RWPE2 (cell line): ENCODE measurements at regions not wholly inside any gene's neighbourhood (a gene's known extent, or its start where the extent isn't known, plus 50 kb on each side); places are given as distances from the start of the nearest gene placed in this dataset.

Source experiments
- ATAC-seq: fragments of 200-7000 bp; cut with Tn5 transposase; 3 replicates; pipeline ENCODE4 v1.9.1; 2021; ENCODE audit warnings: low read depth
- DNase-seq: peaks from one replicate; pipeline ENCODE4 v3.0.0-alpha.2; 2020; ENCODE audit warnings: low spot score
- H3K27ac ChIP-seq: fragments of 450-650 bp; 2 replicates; pipeline ENCODE4 v1.5.1; 2017; ENCODE audit warnings: mild to moderate bottlenecking; ENCODE audit not compliant: poor library complexity, severe bottlenecking
- H3K27me3 ChIP-seq: fragments of 250-450 bp; sonication (Bioruptor Pico); 2 replicates; pipeline ENCODE4 v1.5.1; 2021; ENCODE audit warnings: mild to moderate bottlenecking, moderate library complexity; ENCODE audit not compliant: insufficient read depth, poor library complexity, severe bottlenecking
- H3K36me3 ChIP-seq: fragments of 250-450 bp; sonication (Bioruptor Pico); 2 replicates; pipeline ENCODE4 v1.5.1; 2020; ENCODE audit warnings: low read depth, mild to moderate bottlenecking, moderate library complexity
- H3K4me1 ChIP-seq: fragments of 250-450 bp; sonication (Bioruptor Pico); 2 replicates; pipeline ENCODE4 v1.5.1; 2021; ENCODE audit warnings: mild to moderate bottlenecking, moderate library complexity; ENCODE audit not compliant: insufficient read depth, poor library complexity, severe bottlenecking
- H3K4me3 ChIP-seq: fragments of 250-450 bp; sonication (Bioruptor Pico); 2 replicates; pipeline ENCODE4 v1.5.1; 2021; ENCODE audit warnings: mild to moderate bottlenecking, moderate library complexity; ENCODE audit not compliant: severe bottlenecking
- H3K9me3 ChIP-seq: fragments of 250-450 bp; sonication (Bioruptor Pico); 2 replicates; pipeline ENCODE4 v1.5.1; 2021; ENCODE audit warnings: mild to moderate bottlenecking, moderate library complexity; ENCODE audit not compliant: severe bottlenecking
- TF ChIP-seq, protein P1 (sequence below): fragments of 450-650 bp; IDR thresholded peaks from one replicate; pipeline ENCODE4 v1.5.1; 2017; ENCODE audit warnings: mild to moderate bottlenecking, moderate library complexity; ENCODE audit not compliant: poor library complexity, severe bottlenecking

DNA sequence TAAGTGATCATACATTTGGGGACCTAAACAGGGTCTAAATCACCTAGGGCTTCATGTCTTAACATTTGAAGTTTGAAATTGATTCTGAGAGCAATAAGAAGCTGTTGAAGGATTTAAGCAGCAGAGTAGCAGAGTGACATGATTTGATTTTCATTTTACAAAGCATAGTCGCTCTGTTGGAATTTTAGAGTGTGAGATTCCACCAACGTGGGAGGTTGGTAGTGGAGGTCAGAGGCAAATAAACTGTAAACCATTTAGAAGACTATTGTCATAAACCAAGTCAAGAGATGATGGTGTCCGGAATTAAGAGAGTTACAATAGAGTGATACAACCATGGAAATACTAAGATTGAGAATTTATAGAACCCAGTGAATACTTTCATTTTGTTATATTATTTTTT, 52.7 kb upstream of the ZDHHC17 start:
- H3K4me1 ChIP-seq = no peaks in the 10 kb centered on the region
- H3K27me3 ChIP-seq = no peaks in the 10 kb centered on the region
- no peak for ATAC-seq
- no peak for DNase-seq
- H3K9me3 ChIP-seq = no peaks in the 10 kb centered on the region
- TF ChIP-seq, protein P1, sequence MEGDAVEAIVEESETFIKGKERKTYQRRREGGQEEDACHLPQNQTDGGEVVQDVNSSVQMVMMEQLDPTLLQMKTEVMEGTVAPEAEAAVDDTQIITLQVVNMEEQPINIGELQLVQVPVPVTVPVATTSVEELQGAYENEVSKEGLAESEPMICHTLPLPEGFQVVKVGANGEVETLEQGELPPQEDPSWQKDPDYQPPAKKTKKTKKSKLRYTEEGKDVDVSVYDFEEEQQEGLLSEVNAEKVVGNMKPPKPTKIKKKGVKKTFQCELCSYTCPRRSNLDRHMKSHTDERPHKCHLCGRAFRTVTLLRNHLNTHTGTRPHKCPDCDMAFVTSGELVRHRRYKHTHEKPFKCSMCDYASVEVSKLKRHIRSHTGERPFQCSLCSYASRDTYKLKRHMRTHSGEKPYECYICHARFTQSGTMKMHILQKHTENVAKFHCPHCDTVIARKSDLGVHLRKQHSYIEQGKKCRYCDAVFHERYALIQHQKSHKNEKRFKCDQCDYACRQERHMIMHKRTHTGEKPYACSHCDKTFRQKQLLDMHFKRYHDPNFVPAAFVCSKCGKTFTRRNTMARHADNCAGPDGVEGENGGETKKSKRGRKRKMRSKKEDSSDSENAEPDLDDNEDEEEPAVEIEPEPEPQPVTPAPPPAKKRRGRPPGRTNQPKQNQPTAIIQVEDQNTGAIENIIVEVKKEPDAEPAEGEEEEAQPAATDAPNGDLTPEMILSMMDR = no peak
- no peak overlapping the region for H3K27ac ChIP-seq
- H3K36me3 ChIP-seq = no peaks in the 10 kb centered on the region
- no peak overlapping the region for H3K4me3 ChIP-seq

DNA sequence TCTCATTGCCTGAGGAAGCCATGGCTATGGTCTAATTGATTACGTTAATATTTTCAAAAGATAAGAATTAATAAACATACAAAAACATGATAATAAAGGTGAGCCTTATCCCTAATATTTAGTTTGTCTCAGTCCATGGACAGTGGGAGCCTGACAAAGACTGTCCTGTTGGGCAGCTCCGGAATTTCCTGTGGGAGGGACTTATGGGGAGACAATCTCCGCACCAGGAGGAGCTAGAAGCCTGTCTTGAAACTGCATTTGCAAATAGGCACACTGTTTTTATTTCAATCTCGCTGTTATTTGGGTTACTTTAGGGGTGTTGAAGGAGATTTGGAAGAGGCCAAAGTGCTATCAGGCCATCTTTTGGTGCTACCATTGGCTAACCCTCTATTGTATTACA, 50.8 kb upstream of the ZDHHC17 start:
- H3K4me3 ChIP-seq = no peak overlapping the region
- DNase-seq (no peak), ATAC-seq (no peak)
- TF ChIP-seq, protein P1 = no peak
- no peaks in the 10 kb centered on the region for H3K4me1 ChIP-seq
- H3K27me3 ChIP-seq = no peaks in the 10 kb centered on the region
- no peaks in the 10 kb centered on the region for H3K36me3 ChIP-seq
- no peak overlapping the region for H3K27ac ChIP-seq
- H3K9me3 ChIP-seq = no peaks in the 10 kb centered on the region

DNA sequence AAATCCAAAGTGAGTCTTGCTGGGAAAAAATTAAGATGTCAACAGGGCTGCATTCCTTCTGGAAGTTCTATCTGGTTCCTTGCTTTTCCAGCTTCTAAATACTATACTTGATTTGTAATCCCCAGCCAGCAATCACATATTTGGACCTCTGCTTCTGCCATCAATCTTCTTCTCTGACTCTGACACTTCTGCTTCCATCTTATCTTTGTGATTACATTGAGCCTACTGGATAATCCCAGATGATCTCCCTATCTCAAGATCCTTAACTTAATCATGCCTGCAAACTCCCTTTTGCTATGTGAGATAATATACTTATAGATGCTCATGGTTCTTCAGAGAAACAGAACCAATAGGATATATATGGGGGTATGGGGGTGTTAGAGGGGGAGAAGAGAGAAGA, 49.9 kb upstream of the ZDHHC17 start:
- no peaks in the 10 kb centered on the region for H3K36me3 ChIP-seq
- H3K4me1 ChIP-seq = no peaks in the 10 kb centered on the region
- no peak overlapping the region for H3K4me3 ChIP-seq
- H3K27ac ChIP-seq = no peak overlapping the region
- DNase-seq = no peak
- no peak for ATAC-seq
- no peaks in the 10 kb centered on the region for H3K9me3 ChIP-seq
- no peaks in the 10 kb centered on the region for H3K27me3 ChIP-seq
- TF ChIP-seq, protein P1 = no peak
